Right lobe of liver (tissue), 6 donors: ENCODE measurements at regions not wholly inside any gene's neighbourhood (a gene's known extent, or its start where the extent isn't known, plus 50 kb on each side); places are given as distances from the start of the nearest gene placed in this dataset.

Experiments used
- ATAC-seq, 4 donors: fragments of 200-7000 bp; cut with Tn5 transposase; one replicate each; pipeline ENCODE4 v1.9.1; 2020; ENCODE audit warnings: mild to moderate bottlenecking in 4 of 4, moderate library complexity in 4 of 4
- DNase-seq, 3 donors: peaks; one replicate each; pipeline ENCODE4 v3.0.0-alpha.2; 2020
- H3K27ac ChIP-seq, 3 donors: fragments of 200-600 bp; one replicate each; pipeline ENCODE4 v1.8.0; 2022
- H3K27me3 ChIP-seq, 2 donors: fragments of 200-600 bp; one replicate each; pipeline ENCODE4 v1.8.0; 2022
- H3K36me3 ChIP-seq, 4 donors: fragments of 200-600 bp; sonication (generic) in 1 of 4; one replicate each; pipeline versions ENCODE4 v1.5.1 to v1.8.0; 2017 to 2022; ENCODE audit warnings: control low read depth in 1 of 4
- H3K4me1 ChIP-seq, 4 donors: fragments of 200-600 bp; sonication (generic) in 1 of 4; one replicate each; pipeline versions ENCODE4 v1.5.1 to v1.8.0; 2017 to 2022; ENCODE audit warnings: control low read depth in 1 of 4
- H3K4me3 ChIP-seq, 3 donors: fragments of 200-600 bp; one replicate each; pipeline ENCODE4 v1.8.0; 2022
- H3K9me3 ChIP-seq, 4 donors: fragments of 200-600 bp; sonication (generic) in 1 of 4; one replicate each; pipeline versions ENCODE4 v1.5.1 to v1.8.0; 2017 to 2022; ENCODE audit warnings: control low read depth in 1 of 4
- POLR2A ChIP-seq: fragments of 450-650 bp; IDR thresholded peaks from one replicate; pipeline ENCODE4 v1.6.1; 2017; ENCODE audit warnings: antibody characterized with exemption, mild to moderate bottlenecking
- WGBS: methylation state at CpG from one replicate; pipeline ENCODE4 v1.1.6; 2018; ENCODE audit warnings: low coverage, low lambda C conversion rate; ENCODE audit not compliant: insufficient coverage; ENCODE audit errors: missing lambda C conversion rate; 5-methylcytosine and 5-hydroxymethylcytosine counted together
- intact Hi-C, 2 donors: fragments of 100-400 bp; cut with DNase I; formaldehyde crosslinking; loops; one replicate each; pipeline versions ENCODE4 v1.11.2 to v1.14.1; 2022
- TF ChIP-seq, protein P1 (sequence below), 4 donors: fragments of 200-600 bp in 3 of 4; fragments of 450-650 bp in 1 of 4; IDR thresholded peaks; one replicate each; pipeline versions ENCODE4 v1.5.1 to v1.8.0; 2016 to 2022; ENCODE audit warnings: antibody characterized with exemption in 4 of 4, mild to moderate bottlenecking in 2 of 4
- donor health status: DM: no; HTN: yes; CAD: no.
- donor health status: DM: no; HTN: no; CAD: no.
- donor health status: DM: no; HTN: no; CAD: no.
- donor health status: DM: no; HTN: yes; CAD: no.
- donor health status: DM: no; HTN: yes; CAD: no.

- no peak for TF ChIP-seq POLR2A
- TF ChIP-seq, protein P1, sequence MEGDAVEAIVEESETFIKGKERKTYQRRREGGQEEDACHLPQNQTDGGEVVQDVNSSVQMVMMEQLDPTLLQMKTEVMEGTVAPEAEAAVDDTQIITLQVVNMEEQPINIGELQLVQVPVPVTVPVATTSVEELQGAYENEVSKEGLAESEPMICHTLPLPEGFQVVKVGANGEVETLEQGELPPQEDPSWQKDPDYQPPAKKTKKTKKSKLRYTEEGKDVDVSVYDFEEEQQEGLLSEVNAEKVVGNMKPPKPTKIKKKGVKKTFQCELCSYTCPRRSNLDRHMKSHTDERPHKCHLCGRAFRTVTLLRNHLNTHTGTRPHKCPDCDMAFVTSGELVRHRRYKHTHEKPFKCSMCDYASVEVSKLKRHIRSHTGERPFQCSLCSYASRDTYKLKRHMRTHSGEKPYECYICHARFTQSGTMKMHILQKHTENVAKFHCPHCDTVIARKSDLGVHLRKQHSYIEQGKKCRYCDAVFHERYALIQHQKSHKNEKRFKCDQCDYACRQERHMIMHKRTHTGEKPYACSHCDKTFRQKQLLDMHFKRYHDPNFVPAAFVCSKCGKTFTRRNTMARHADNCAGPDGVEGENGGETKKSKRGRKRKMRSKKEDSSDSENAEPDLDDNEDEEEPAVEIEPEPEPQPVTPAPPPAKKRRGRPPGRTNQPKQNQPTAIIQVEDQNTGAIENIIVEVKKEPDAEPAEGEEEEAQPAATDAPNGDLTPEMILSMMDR (IDR thresholded peaks at IDR 0.05), result no peak
- no peak for DNase-seq
- 25% methylated on average over 2 of the region's 2 CpGs for WGBS
- no peaks in the 10 kb centered on the region for H3K4me1 ChIP-seq
- H3K27me3 ChIP-seq, result no peaks in the 10 kb centered on the region
- no peak overlapping the region for H3K4me3 ChIP-seq
- no peak overlapping the region for H3K27ac ChIP-seq
- intact Hi-C loops, result no loop called here
- no peak for ATAC-seq
- H3K36me3 ChIP-seq, result no peaks in the 10 kb centered on the region
- H3K9me3 ChIP-seq, result no peaks in the 10 kb centered on the region
Measured at GRCh38 chr3:6262010-6262409, 598.9 kb upstream of the GRM7 start.

GRCh38 chr3:6264036-6264435, 596.9 kb upstream of the GRM7 start:
- 45% methylated on average over 1 of the region's 1 CpG for WGBS
- H3K27me3 ChIP-seq, result no peaks in the 10 kb centered on the region
- no peak for TF ChIP-seq POLR2A
- TF ChIP-seq, protein P1 (IDR thresholded peaks at IDR 0.05), result no peak
- H3K9me3 ChIP-seq, result no peaks in the 10 kb centered on the region
- intact Hi-C loops, result no loop called here
- DNase-seq, result no peak
- H3K36me3 ChIP-seq, result no peaks in the 10 kb centered on the region
- no peak overlapping the region for H3K27ac ChIP-seq
- H3K4me3 ChIP-seq, result no peak overlapping the region
- no peak for ATAC-seq
- H3K4me1 ChIP-seq, result no peaks in the 10 kb centered on the region

DNA sequence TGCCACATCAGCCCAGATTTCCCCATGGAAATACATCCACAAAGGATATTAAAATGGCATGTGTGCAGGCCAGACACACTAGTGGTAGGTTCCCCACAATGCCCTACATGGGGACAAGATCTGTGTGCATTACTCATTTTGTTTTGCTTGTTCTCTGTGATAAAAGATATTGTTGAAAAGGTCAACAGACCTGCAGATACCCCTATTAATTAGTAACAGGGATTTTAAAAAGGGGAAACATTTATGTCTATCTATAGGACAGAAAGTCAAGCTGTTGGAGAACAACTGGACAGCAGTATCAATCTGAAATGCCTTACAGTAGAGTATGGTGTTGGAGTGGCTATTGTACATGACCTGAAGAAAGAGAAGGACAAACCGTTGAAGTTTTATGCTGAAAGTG, 596.0 kb upstream of the GRM7 start:
- Histone ChIP-seq H3K36me3 (no peaks in the 10 kb centered on the region), H3K4me3 (no peak overlapping the region), H3K27me3 (no peaks in the 10 kb centered on the region), H3K4me1 (no peaks in the 10 kb centered on the region), H3K27ac (no peak overlapping the region), H3K9me3 (no peaks in the 10 kb centered on the region)
- intact Hi-C loops, result no loop called here
- DNase-seq (no peak), ATAC-seq (no peak)
- 35% methylated on average over 1 of the region's 1 CpG for WGBS
- no peak for TF ChIP-seq POLR2A
- TF ChIP-seq, protein P1 (IDR thresholded peaks at IDR 0.05), result no peak

- TF ChIP-seq, protein P1 (IDR thresholded peaks at IDR 0.05), result no peak
- TF ChIP-seq POLR2A, result no peak
- Histone ChIP-seq H3K4me1 (no peaks in the 10 kb centered on the region), H3K9me3 (no peaks in the 10 kb centered on the region), H3K27me3 (no peaks in the 10 kb centered on the region), H3K4me3 (no peak overlapping the region), H3K36me3 (no peaks in the 10 kb centered on the region), H3K27ac (no peak overlapping the region)
- no peak for DNase-seq
- ATAC-seq, result no peak
- intact Hi-C loops, result no loop called here
- WGBS, result 57% methylated on average over 5 of the region's 5 CpGs
Measured at GRCh38 chr3:6266135-6266534, 594.8 kb upstream of the GRM7 start.

- H3K4me3 ChIP-seq, result no peak overlapping the region
- DNase-seq, result no peak
- 58% methylated on average over 3 of the region's 3 CpGs for WGBS
- H3K27me3 ChIP-seq, result no peaks in the 10 kb centered on the region
- H3K9me3 ChIP-seq, result no peaks in the 10 kb centered on the region
- no peaks in the 10 kb centered on the region for H3K4me1 ChIP-seq
- intact Hi-C loops, result no loop called here
- no peaks in the 10 kb centered on the region for H3K36me3 ChIP-seq
- no peak for ATAC-seq
- no peak overlapping the region for H3K27ac ChIP-seq
- TF ChIP-seq, protein P1 (IDR thresholded peaks at IDR 0.05), result no peak
- TF ChIP-seq POLR2A, result no peak
Measured at GRCh38 chr3:6273878-6274277, 587.0 kb upstream of the GRM7 start.
